ENCODE measurements at regions not wholly inside any gene's neighbourhood (a gene's known extent, or its start where the extent isn't known, plus 50 kb on each side); places are given as distances from the start of the nearest gene placed in this dataset.
"Not testable (repeated sequence)": the region's sequence is repeated elsewhere in the genome, so short reads cannot be mapped to it uniquely, and the experiment has no call there.

GRCh38 chr16:21503574-21503920 is 95.8 kb upstream of the METTL9 start:
- H3K27ac ChIP-seq (ENCODE audit: low read depth), result peak overlapping the region; percentile 99
- not testable (repeated sequence) for H3K36me3 ChIP-seq (ENCODE audit: insufficient read depth); ATAC-seq; H3K27me3 ChIP-seq (ENCODE audit: insufficient read depth); DNase-seq (ENCODE audit: low spot score); H2AFZ ChIP-seq; H3K9me2 ChIP-seq (ENCODE audit: insufficient read depth); H3K9me3 Mint-ChIP-seq
- Mint-ChIP-seq H3K27me3 (ENCODE audit: insufficient read depth, low read depth, poor library complexity) (peaks cover 24% of the 10 kb centered on the region), H3K27ac (0 out of 2 replicates have a peak overlapping the region, but pooled peaks have one; percentile 18), H3K4me3 (peak overlapping the region; percentile 80), H3K4me1 (peaks cover 28% of the 10 kb centered on the region), H3K36me3 (ENCODE audit: low read depth) (peaks cover 32% of the 10 kb centered on the region)
- peaks cover 41% of the 10 kb centered on the region for H4K20me1 ChIP-seq (replicated peaks; ENCODE audit: insufficient read depth)
- peaks cover 75% of the 10 kb centered on the region for H3K79me2 ChIP-seq (replicated peaks; ENCODE audit: insufficient read depth)
- H3F3A ChIP-seq (replicated peaks; ENCODE audit: low read depth), result peaks cover 42% of the 10 kb centered on the region
- H3K4me1 ChIP-seq (ENCODE audit: insufficient read depth), result peaks cover 24% of the 10 kb centered on the region
- peak overlapping the region; percentile 76 for H3K4me2 ChIP-seq
- peak overlapping the region; percentile 97 for H3K4me3 ChIP-seq

GRCh38 chr16:21503941-21504832 is 95.2 kb upstream of the METTL9 start:
- not testable (repeated sequence) for H3K9me3 Mint-ChIP-seq; ATAC-seq; H3K9me2 ChIP-seq (ENCODE audit: insufficient read depth); H2AFZ ChIP-seq; DNase-seq (ENCODE audit: low spot score); H3K36me3 ChIP-seq (ENCODE audit: insufficient read depth); H3K27ac Mint-ChIP-seq; H3K27me3 ChIP-seq (ENCODE audit: insufficient read depth)
- Histone ChIP-seq H3K79me2 (replicated peaks; ENCODE audit: insufficient read depth) (peaks cover 81% of the 10 kb centered on the region), H3K4me2 (peak overlapping the region; percentile 76; the same call in 1 of the 2 replicates), H3K4me1 (ENCODE audit: insufficient read depth) (peaks cover 30% of the 10 kb centered on the region), H3K4me3 (peak overlapping the region; percentile 97; the same call in 1 of the 2 replicates), H3F3A (replicated peaks; ENCODE audit: low read depth) (peaks cover 48% of the 10 kb centered on the region), H4K20me1 (replicated peaks; ENCODE audit: insufficient read depth) (peaks cover 47% of the 10 kb centered on the region), H3K27ac (ENCODE audit: low read depth) (peak overlapping the region; percentile 99)
- Mint-ChIP-seq H3K36me3 (ENCODE audit: low read depth) (peaks cover 38% of the 10 kb centered on the region), H3K27me3 (ENCODE audit: insufficient read depth, low read depth, poor library complexity) (peaks cover 25% of the 10 kb centered on the region), H3K4me3 (peak overlapping the region; percentile 80), H3K4me1 (peaks cover 35% of the 10 kb centered on the region)
- 0 out of 2 replicates have a peak, but pooled peaks have one; percentile 8 for TF ChIP-seq POLR2AphosphoS5 (IDR thresholded peaks at IDR 0.05; ENCODE audit: low read depth)

DNA sequence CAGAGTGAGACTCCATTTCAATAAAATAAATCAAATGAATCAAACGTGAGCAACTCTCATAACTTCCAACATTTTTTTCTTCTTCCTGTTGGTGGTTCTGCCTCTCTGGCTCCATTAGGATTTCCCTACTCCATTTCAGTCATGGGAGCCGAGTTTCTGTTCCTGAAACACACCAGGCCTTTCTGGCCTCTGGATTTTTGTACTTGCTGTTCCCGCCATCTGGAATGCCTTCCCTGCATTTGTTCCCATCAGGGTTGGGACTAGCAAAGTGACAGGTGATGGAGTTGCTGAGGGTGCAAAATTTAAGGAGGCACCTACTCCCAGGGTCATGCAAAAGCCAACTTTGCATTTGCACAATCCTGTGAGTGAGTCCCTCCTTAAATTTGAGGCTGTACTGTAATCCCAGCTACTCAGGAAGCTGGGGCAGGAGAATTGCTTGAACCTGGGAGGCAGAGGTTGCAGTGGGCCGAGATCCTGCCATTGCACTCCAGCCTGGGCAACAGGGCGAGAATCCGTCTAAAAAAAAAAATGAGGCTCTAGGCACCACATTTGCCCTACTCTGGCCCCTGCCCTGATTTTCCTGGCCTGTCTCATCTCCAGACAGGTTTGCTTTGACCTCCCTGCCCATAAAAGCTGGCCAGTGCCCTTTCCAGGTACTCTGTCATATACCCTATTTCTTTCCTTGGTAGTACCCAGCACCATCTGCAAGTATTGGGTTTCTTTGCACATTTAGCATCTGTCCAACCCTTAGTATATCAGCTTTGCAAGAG is 93.4 kb upstream of the METTL9 start:
- not testable (repeated sequence) for H3K4me3 ChIP-seq; H3K4me3 Mint-ChIP-seq; ATAC-seq; H3K27ac Mint-ChIP-seq; H3K9me2 ChIP-seq (ENCODE audit: insufficient read depth); H2AFZ ChIP-seq; H3K4me2 ChIP-seq; H3K27me3 ChIP-seq (ENCODE audit: insufficient read depth); H3K36me3 ChIP-seq (ENCODE audit: insufficient read depth); H3K9me3 Mint-ChIP-seq; H3K27ac ChIP-seq (ENCODE audit: low read depth); DNase-seq (ENCODE audit: low spot score)
- H3K4me1 Mint-ChIP-seq, result peaks cover 52% of the 10 kb centered on the region
- Histone ChIP-seq H3K79me2 (replicated peaks; ENCODE audit: insufficient read depth) (peaks cover 89% of the 10 kb centered on the region), H3F3A (replicated peaks; ENCODE audit: low read depth) (peaks cover 64% of the 10 kb centered on the region), H4K20me1 (replicated peaks; ENCODE audit: insufficient read depth) (peaks cover 62% of the 10 kb centered on the region), H3K4me1 (ENCODE audit: insufficient read depth) (peaks cover 40% of the 10 kb centered on the region)
- peaks cover 53% of the 10 kb centered on the region for H3K36me3 Mint-ChIP-seq (ENCODE audit: low read depth)
- peaks cover 37% of the 10 kb centered on the region for H3K27me3 Mint-ChIP-seq (ENCODE audit: insufficient read depth, low read depth, poor library complexity)
